Trophoblast cell (in vitro differentiated cells and primary cell): ENCODE measurements at regions not wholly inside any gene's neighbourhood (a gene's known extent, or its start where the extent isn't known, plus 50 kb on each side); places are given as distances from the start of the nearest gene placed in this dataset.
A peak's percentile ranks its signal among the peaks of the same experiment; 100 is the strongest.

Source experiments
- DNase-seq, 2 donors: peaks; one replicate each; pipeline ENCODE4 v3.0.0-alpha.2; 2016
- H2AFZ ChIP-seq: 2 replicates; pipeline ENCODE4 v1.6.1; 2013; ENCODE audit warnings: low read length, moderate library complexity, mild to moderate bottlenecking; ENCODE audit not compliant: insufficient read depth, poor library complexity
- H2AK5ac ChIP-seq: 2 replicates; pipeline ENCODE4 v1.6.1; 2013; ENCODE audit warnings: mild to moderate bottlenecking, low read length
- H2BK120ac ChIP-seq: 2 replicates; pipeline ENCODE4 v1.6.1; 2013; ENCODE audit warnings: low read length, mild to moderate bottlenecking, moderate library complexity; ENCODE audit not compliant: insufficient read depth, poor library complexity
- H2BK12ac ChIP-seq: 2 replicates; pipeline ENCODE4 v1.6.1; 2013; ENCODE audit warnings: mild to moderate bottlenecking, low read length, moderate library complexity
- H2BK5ac ChIP-seq: 2 replicates; pipeline ENCODE4 v1.6.1; 2013; ENCODE audit warnings: low read length, low read depth, moderate library complexity, mild to moderate bottlenecking; ENCODE audit not compliant: poor library complexity
- H3K14ac ChIP-seq: 2 replicates; pipeline ENCODE4 v1.6.1; 2013; ENCODE audit warnings: mild to moderate bottlenecking, low read length
- H3K18ac ChIP-seq: 2 replicates; pipeline ENCODE4 v1.6.1; 2013; ENCODE audit warnings: mild to moderate bottlenecking, low read length
- H3K23ac ChIP-seq: 2 replicates; pipeline ENCODE4 v1.6.1; 2013; ENCODE audit warnings: low read length
- H3K27ac ChIP-seq: 2 replicates; pipeline ENCODE4 v1.5.1; 2013; ENCODE audit warnings: low read depth, mild to moderate bottlenecking, inconsistent platforms, low read length, moderate library complexity
- H3K27me3 ChIP-seq: 2 replicates; pipeline ENCODE4 v1.6.1; 2013; ENCODE audit warnings: inconsistent platforms, mild to moderate bottlenecking, low read length, moderate library complexity; ENCODE audit not compliant: insufficient read depth
- H3K36me3 ChIP-seq, 2 experiments: 1 replicate in 1 of 2; 2 replicates in 1 of 2; pipeline ENCODE4 v1.6.1; 2013; ENCODE audit warnings: low read length in 2 of 2, mild to moderate bottlenecking in 2 of 2, moderate library complexity in 1 of 2; ENCODE audit not compliant: insufficient read depth in 2 of 2, control insufficient read depth in 1 of 2
- H3K4ac ChIP-seq: 2 replicates; pipeline ENCODE4 v1.6.1; 2013; ENCODE audit warnings: low read depth, mild to moderate bottlenecking, low read length, moderate library complexity
- H3K4me1 ChIP-seq, 2 experiments: 1 replicate in 1 of 2; 2 replicates in 1 of 2; pipeline ENCODE4 v1.6.1; 2013; ENCODE audit warnings: low read length in 2 of 2, mild to moderate bottlenecking in 2 of 2, moderate library complexity in 1 of 2; ENCODE audit not compliant: insufficient read depth in 2 of 2, control insufficient read depth in 1 of 2
- H3K4me2 ChIP-seq: 2 replicates; pipeline ENCODE4 v1.6.1; 2013; ENCODE audit warnings: inconsistent platforms, mild to moderate bottlenecking, low read length, moderate library complexity
- H3K4me3 ChIP-seq: 2 replicates; pipeline ENCODE4 v1.5.1; 2013; ENCODE audit warnings: mild to moderate bottlenecking, low read depth, low read length, inconsistent platforms
- H3K79me1 ChIP-seq: one replicate; pipeline ENCODE4 v1.6.1; 2013; ENCODE audit warnings: low read length
- H3K79me2 ChIP-seq: 2 replicates; pipeline ENCODE4 v1.6.1; 2013; ENCODE audit warnings: low read length, mild to moderate bottlenecking; ENCODE audit not compliant: control insufficient read depth, insufficient read depth, poor library complexity
- H3K9ac ChIP-seq: 2 replicates; pipeline ENCODE4 v1.6.1; 2013; ENCODE audit warnings: mild to moderate bottlenecking, low read length
- H3K9me3 ChIP-seq: 2 replicates; pipeline ENCODE4 v1.6.1; 2013; ENCODE audit warnings: low read depth, mild to moderate bottlenecking, control low read depth, inconsistent platforms, low read length; ENCODE audit not compliant: insufficient read depth
- H4K12ac ChIP-seq: 2 replicates; pipeline ENCODE4 v1.6.1; 2013; ENCODE audit warnings: low read depth, mild to moderate bottlenecking, low read length, moderate library complexity
- H4K8ac ChIP-seq: 2 replicates; pipeline ENCODE4 v1.6.1; 2013; ENCODE audit warnings: low read depth, mild to moderate bottlenecking, low read length, moderate library complexity
- H4K91ac ChIP-seq: one replicate; pipeline ENCODE4 v1.6.1; 2013; ENCODE audit warnings: low read depth, mild to moderate bottlenecking, low read length, moderate library complexity
- WGBS: extraction: QIAGEN DNeasy Blood & Tissue Kit; methylation state at CpG from one replicate; pipeline ENCODE4 v1.1.7; 2013; ENCODE audit warnings: missing lambda C conversion rate; ENCODE audit not compliant: insufficient read length, insufficient coverage; ENCODE audit errors: extremely low coverage; 5-methylcytosine and 5-hydroxymethylcytosine counted together

GRCh38 chr3:110965976-110966375 lies 105.6 kb upstream of the NECTIN3 start:
- Histone ChIP-seq H2BK5ac (no peak overlapping the region), H3K14ac (no peak overlapping the region), H2BK120ac (no peak overlapping the region), H3K4ac (no peak overlapping the region), H3K27ac (no peak overlapping the region), H3K79me1 (peaks cover 1% of the 10 kb centered on the region), H3K4me2 (no peak overlapping the region), H2AFZ (no peak overlapping the region), H3K4me1 (no peaks in the 10 kb centered on the region), H2AK5ac (no peak overlapping the region), H3K79me2 (no peaks in the 10 kb centered on the region), H4K8ac (no peak overlapping the region), H3K18ac (no peak overlapping the region), H3K4me3 (no peak overlapping the region), H3K9me3 (peaks cover 11% of the 10 kb centered on the region), H2BK12ac (no peak overlapping the region), H3K27me3 (no peaks in the 10 kb centered on the region), H4K91ac (no peak overlapping the region), H4K12ac (no peak overlapping the region), H3K23ac (no peak overlapping the region), H3K36me3 (peaks cover 5 to 8% of the 10 kb centered on the region in 2 experiments), H3K9ac (no peak overlapping the region)
- WGBS: no CpG with 5 or more reads among the region's 5 CpGs
- DNase-seq: no peak

GRCh38 chr3:110966966-110967663 lies 104.5 kb upstream of the NECTIN3 start:
- no peak overlapping the region for H3K9ac ChIP-seq

GRCh38 chr3:110968076-110968475 lies 103.5 kb upstream of the NECTIN3 start:
- no peak overlapping the region for H2AK5ac ChIP-seq
- no peak overlapping the region for H3K4ac ChIP-seq
- H2BK12ac ChIP-seq: no peak overlapping the region
- peaks cover 1% of the 10 kb centered on the region for H3K79me1 ChIP-seq
- H3K23ac ChIP-seq: no peak overlapping the region
- peaks cover 5 to 8% of the 10 kb centered on the region in 2 experiments for H3K36me3 ChIP-seq
- H2BK120ac ChIP-seq: no peak overlapping the region
- H3K27ac ChIP-seq: no peak overlapping the region
- no peak overlapping the region for H3K4me3 ChIP-seq
- H3K9me3 ChIP-seq: peaks cover 11% of the 10 kb centered on the region
- no peak overlapping the region for H3K4me2 ChIP-seq
- H3K9ac ChIP-seq: no peak overlapping the region
- H4K8ac ChIP-seq: no peak overlapping the region
- H3K27me3 ChIP-seq: no peaks in the 10 kb centered on the region
- H2BK5ac ChIP-seq: no peak overlapping the region
- no peak overlapping the region for H3K14ac ChIP-seq
- DNase-seq: no peak
- H4K91ac ChIP-seq: no peak overlapping the region
- H3K79me2 ChIP-seq: no peaks in the 10 kb centered on the region
- H3K18ac ChIP-seq: no peak overlapping the region
- no peaks in the 10 kb centered on the region for H3K4me1 ChIP-seq
- no CpG with 5 or more reads among the region's 1 CpG for WGBS
- H4K12ac ChIP-seq: no peak overlapping the region
- H2AFZ ChIP-seq: no peak overlapping the region

More at GRCh38 chr3:110966966-110967663, 104.5 kb upstream of the NECTIN3 start:
- no peak overlapping the region for H2AK5ac ChIP-seq
- no peak for DNase-seq
- H3K23ac ChIP-seq: no peak overlapping the region
- WGBS: no CpG with 5 or more reads among the region's 3 CpGs
- peaks cover 1% of the 10 kb centered on the region for H3K79me1 ChIP-seq
- no peak overlapping the region for H3K4me2 ChIP-seq
- no peak overlapping the region for H4K8ac ChIP-seq
- H2AFZ ChIP-seq: no peak overlapping the region
- H3K9me3 ChIP-seq: peaks cover 11% of the 10 kb centered on the region
- no peak overlapping the region for H2BK12ac ChIP-seq
- no peak overlapping the region for H3K4ac ChIP-seq
- H3K14ac ChIP-seq: no peak overlapping the region
- no peaks in the 10 kb centered on the region for H3K79me2 ChIP-seq
- H3K36me3 ChIP-seq: peaks cover 5 to 8% of the 10 kb centered on the region in 2 experiments
- no peaks in the 10 kb centered on the region for H3K4me1 ChIP-seq
- H4K12ac ChIP-seq: no peak overlapping the region
- no peaks in the 10 kb centered on the region for H3K27me3 ChIP-seq
- no peak overlapping the region for H3K27ac ChIP-seq
- H2BK120ac ChIP-seq: no peak overlapping the region
- H3K4me3 ChIP-seq: no peak overlapping the region
- H3K18ac ChIP-seq: no peak overlapping the region
- H2BK5ac ChIP-seq: no peak overlapping the region
- no peak overlapping the region for H4K91ac ChIP-seq

GRCh38 chr3:110969229-110970211 lies 102.1 kb upstream of the NECTIN3 start:
- H4K12ac ChIP-seq: no peak overlapping the region
- H3K4me1 ChIP-seq: no peaks in the 10 kb centered on the region
- DNase-seq: no peak
- H3K9me3 ChIP-seq: peaks cover 8% of the 10 kb centered on the region
- H3K36me3 ChIP-seq: peaks cover 3 to 8% of the 10 kb centered on the region in 2 experiments
- no peak overlapping the region for H2AK5ac ChIP-seq
- H3K9ac ChIP-seq: no peak overlapping the region
- H3K79me2 ChIP-seq: no peaks in the 10 kb centered on the region
- H2AFZ ChIP-seq: no peak overlapping the region
- no peak overlapping the region for H3K27ac ChIP-seq
- peaks cover 1% of the 10 kb centered on the region for H3K79me1 ChIP-seq
- H3K23ac ChIP-seq: no peak overlapping the region
- no peak overlapping the region for H3K14ac ChIP-seq
- no peak overlapping the region for H2BK5ac ChIP-seq
- WGBS: no CpG with 5 or more reads among the region's 19 CpGs
- no peak overlapping the region for H2BK120ac ChIP-seq
- H3K4me3 ChIP-seq: no peak overlapping the region
- H3K27me3 ChIP-seq: no peaks in the 10 kb centered on the region
- H4K8ac ChIP-seq: peak overlapping the region; percentile 62
- H4K91ac ChIP-seq: no peak overlapping the region
- H3K18ac ChIP-seq: no peak overlapping the region
- no peak overlapping the region for H3K4me2 ChIP-seq
- H3K4ac ChIP-seq: no peak overlapping the region
- no peak overlapping the region for H2BK12ac ChIP-seq
